Panc1 (cell line): ENCODE measurements at regions not wholly inside any gene's neighbourhood (a gene's known extent, or its start where the extent isn't known, plus 50 kb on each side); places are given as distances from the start of the nearest gene placed in this dataset.

Experiments used
- CTCF ChIP-seq: fragments of 450-650 bp; IDR thresholded peaks from 2 replicates; pipeline ENCODE4 v1.5.1; 2017; ENCODE audit warnings: mild to moderate bottlenecking
- POLR2AphosphoS5 ChIP-seq: IDR thresholded peaks from 2 replicates; pipeline ENCODE4 v1.6.1; 2012; ENCODE audit warnings: mild to moderate bottlenecking, low read depth, low read length, moderate library complexity
- REST ChIP-seq, 2 experiments: IDR thresholded peaks; 2 replicates each; pipeline ENCODE4 v1.6.1; 2011 to 2012; ENCODE audit warnings: low read depth in 2 of 2, control low read depth in 1 of 2, low read length in 1 of 2, mild to moderate bottlenecking in 1 of 2, moderate library complexity in 1 of 2; ENCODE audit not compliant: insufficient read depth in 1 of 2
- SIN3A ChIP-seq: IDR thresholded peaks from 2 replicates; pipeline ENCODE4 v1.6.1; 2012; ENCODE audit warnings: low read depth, mild to moderate bottlenecking, low read length, moderate library complexity, borderline replicate concordance; ENCODE audit not compliant: insufficient read depth

- TF ChIP-seq CTCF (no peak), POLR2AphosphoS5 (no peak), REST (IDR thresholded peaks at IDR 0.05; ENCODE audit: insufficient read depth in 1 of 2, low read depth in 2 of 2, low read length in 1 of 2) (no peak), SIN3A (no peak)
Measured at GRCh38 chr14:71582705-71583104, 349.5 kb upstream of the RGS6 start.
